ENCODE measurements at regions not wholly inside any gene's neighbourhood (a gene's known extent, or its start where the extent isn't known, plus 50 kb on each side); places are given as distances from the start of the nearest gene placed in this dataset.
"Not testable (repeated sequence)": the region's sequence is repeated elsewhere in the genome, so short reads cannot be mapped to it uniquely, and the experiment has no call there.

- no peak for DNase-seq
Measured at GRCh38 chr14:86943391-86944365, 1049.3 kb downstream of the GALC start.

GRCh38 chr14:86942936-86943335 lies 1050.0 kb downstream of the GALC start:
- no peak for DNase-seq

GRCh38 chr14:86940106-86940505 lies 1052.9 kb downstream of the GALC start:
- no peak for DNase-seq

DNA sequence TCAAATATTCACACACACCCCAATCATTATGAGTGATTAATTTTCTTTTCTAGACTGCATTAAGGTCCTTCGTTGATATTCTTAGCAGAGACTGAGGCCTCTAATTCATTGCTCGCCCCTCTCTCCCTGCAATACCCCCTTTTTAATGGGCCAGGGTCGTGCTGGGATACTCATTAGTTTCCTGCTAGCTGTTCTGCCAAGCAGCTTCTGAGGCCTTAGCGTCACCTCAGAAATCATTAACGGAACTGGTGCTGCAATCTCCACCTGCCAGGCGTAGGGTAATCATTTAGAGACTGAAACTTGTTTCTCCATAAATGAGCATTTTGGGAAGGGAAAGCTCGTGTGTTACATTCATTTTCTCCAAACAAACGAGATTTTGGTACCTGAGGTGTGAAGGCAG lies 1054.7 kb downstream of the GALC start:
- no peak for DNase-seq

DNA sequence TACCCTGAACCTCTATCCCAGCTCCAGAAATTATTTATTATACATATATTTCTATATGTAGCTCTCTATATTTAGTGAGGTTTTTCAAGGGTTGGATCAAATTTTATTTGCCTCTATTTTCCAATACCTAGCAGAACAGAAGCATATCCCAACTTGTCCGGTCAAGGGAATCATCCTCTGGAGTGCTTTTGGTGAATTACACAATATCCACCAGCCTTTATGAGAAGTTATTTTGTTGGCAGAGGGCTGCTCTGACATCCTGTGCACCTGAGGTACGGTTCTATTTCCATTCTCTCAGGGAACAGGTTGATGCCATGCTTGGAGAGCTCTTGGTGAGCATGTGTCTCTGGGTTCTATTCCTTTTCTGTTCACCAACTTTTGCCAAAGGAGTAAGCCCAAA lies 1056.4 kb downstream of the GALC start:
- no peak for DNase-seq

- no peak for DNase-seq
Measured at GRCh38 chr14:86935241-86935885, 1057.6 kb downstream of the GALC start.

DNA sequence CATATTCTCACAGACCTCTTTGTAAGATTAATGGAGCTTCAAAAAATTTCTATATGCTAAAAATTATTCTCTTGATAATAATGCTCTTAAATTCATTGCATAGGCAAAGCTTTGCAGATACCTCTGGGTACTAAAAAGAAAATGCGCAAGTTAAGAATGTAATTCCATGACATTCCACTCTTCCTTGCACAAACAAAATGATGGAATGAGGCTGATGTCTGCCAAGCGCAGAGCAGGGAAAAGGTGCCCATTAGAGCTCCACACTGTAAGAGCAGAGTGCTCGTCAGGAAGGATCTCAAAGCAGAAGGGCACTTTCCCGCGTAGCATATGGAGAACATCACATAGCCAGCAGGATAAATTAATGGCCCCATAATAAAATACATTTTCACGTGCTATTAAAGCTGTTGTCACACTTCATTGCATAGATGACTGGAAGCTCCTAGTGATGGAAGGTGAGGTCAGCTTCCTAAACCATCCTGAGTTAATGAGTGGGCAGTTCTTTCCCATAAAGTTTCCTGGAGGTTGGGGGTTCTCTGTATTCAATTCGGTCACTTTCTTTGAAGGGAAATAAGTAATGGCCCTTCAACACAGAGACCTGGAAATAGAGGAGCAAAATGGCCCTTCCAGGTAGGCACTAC lies 1058.9 kb downstream of the GALC start:
- no peak for DNase-seq

DNA sequence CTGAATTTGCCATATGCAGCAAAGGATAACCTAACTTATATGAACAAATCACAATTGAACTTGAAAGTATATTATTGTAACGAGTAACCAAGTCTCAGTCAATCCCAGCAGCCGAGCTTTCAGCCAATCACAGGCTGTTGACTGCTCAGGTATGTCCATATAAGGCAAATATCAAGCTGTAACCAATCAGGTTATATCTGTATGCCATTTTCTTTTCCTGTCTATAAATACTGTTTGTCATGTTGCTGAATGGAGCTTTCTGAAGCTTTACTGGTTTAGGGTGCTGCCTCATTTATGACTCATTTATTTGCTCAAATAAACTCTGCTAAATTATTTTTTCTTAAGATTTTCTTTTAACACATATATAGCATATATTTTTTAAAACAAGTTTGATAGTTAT lies 1059.5 kb downstream of the GALC start:
- no peak for DNase-seq

GRCh38 chr14:86915406-86915805 lies 1077.6 kb downstream of the GALC start:
- DNase-seq = no peak

DNA sequence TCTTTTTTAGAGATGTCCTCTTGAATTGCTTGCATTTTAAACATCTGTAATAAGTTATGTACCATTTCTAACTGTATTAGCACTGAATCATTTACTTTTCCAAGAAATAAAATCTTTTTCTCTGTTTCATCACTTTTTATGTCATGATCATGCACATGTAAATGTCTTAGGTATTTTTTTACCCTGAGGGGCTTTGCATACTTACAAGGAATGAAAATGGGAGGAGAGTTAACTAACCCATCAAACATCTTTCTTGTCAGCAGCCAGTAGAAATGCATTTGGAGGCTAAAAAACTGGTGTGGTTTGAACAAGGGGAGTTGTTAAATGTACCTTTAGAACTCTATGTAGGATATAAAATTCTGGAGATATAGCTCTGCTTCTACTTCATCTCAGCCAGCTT lies 1080.3 kb downstream of the GALC start:
- no peak for DNase-seq

DNA sequence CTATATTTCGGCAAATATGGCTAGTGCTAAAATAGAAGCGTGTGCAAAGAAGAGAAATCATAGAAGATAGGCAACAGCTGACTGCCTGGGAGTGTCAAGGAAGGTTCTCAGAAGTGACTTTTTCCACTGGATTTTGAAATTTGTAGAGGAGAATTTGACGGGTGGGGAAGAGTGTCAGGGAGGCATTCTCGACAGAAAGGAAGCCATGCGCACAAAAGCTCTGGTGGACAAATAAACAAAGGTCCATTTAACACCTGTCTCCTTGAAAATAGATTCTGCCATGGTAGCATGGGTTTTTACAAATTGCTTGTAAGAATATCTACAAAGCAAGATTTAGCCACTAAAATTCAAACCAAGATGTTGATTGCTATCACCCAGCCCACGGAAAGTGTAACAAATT lies 1081.5 kb downstream of the GALC start:
- no peak for DNase-seq

- not testable (repeated sequence) for DNase-seq
Measured at GRCh38 chr14:86905386-86905926, 1087.5 kb downstream of the GALC start.

DNA sequence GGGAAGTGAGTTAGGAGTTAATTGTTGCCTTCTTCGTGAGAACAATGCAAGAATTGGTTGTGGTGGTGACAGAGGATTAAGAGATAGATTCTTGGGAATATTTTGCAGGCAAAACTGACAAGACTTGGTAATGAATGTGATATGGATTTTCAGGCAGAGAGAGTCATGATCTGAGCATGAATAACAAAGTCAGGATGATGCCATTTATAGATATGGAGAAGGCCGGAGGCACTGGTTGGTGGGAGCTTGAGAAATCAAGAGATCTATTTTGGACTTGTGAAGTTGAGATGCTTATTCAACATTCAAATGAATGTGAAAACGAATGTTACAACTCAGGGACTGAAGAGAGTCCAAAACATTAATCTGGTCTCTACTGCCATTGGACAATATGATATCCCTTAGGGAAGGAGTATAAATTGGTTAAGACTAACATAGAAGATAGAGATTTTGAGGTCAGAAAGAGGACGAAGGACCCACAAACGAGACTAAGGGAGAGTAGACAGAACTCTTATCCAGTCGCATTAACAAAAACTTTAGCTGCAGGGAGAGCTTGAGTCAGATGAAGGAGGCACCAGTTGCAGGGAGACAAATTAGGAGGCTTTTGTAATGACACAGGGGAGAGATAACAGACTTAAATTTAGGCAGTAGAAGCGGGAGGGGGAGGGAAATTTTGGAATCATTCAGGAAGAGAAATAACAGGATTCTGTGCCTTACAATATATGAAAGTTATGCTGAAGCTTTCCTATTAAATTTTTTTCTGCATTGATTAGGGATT lies 1090.6 kb downstream of the GALC start:
- DNase-seq = no peak

- DNase-seq = no peak
Measured at GRCh38 chr14:86897704-86898513, 1095.1 kb downstream of the GALC start.

- no peak for DNase-seq
Measured at GRCh38 chr14:86897224-86897623, 1095.8 kb downstream of the GALC start.

DNA sequence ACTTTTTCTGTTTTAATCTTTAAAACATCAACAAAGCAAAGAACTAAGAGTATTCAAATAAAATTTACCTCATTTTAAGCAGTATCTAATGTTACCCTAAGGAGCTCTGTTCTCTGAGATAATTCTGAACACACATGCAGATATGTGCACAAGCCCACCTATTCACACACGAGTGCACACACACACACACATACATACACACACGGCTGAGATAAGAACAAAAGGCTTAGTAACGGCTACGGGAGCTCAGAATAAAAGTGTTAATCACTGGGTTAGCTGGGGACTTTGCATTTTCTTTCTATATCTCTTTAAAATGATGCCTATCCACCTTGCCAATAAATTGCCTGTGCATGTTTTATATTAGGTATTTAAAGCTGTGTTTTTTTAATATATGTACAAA lies 1096.3 kb downstream of the GALC start:
- DNase-seq = no peak

- no peak for DNase-seq
Measured at GRCh38 chr14:86892152-86892956, 1100.6 kb downstream of the GALC start.

DNA sequence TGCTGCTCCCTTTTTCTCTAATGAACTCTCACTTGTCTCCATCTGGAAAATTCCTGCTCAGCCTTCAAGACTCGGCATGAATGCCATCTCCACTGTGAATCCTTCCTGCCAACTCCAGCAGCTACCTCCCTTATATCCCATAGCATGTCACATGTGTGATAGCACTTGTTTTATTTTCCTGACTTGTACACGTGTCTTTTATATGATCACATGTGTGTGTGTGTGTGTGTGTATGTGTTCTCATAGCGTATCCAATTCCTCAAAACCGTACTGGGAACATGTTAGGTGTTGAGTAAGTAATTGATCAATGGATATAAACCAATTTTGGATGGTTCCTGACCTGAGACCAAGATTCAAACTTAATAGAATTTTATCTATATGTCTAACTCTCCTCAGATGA lies 1107.7 kb downstream of the GALC start:
- DNase-seq = no peak

- no peak for DNase-seq
Measured at GRCh38 chr14:86884498-86884897, 1108.5 kb downstream of the GALC start.

GRCh38 chr14:86882818-86883217 lies 1110.2 kb downstream of the GALC start:
- DNase-seq = no peak

- DNase-seq = no peak
Measured at GRCh38 chr14:86865934-86866333, 1127.0 kb downstream of the GALC start.
